CD14-positive monocyte (primary cell): ENCODE measurements at regions not wholly inside any gene's neighbourhood (a gene's known extent, or its start where the extent isn't known, plus 50 kb on each side); places are given as distances from the start of the nearest gene placed in this dataset.

ENCODE experiments used
- DNase-seq, 3 donors: peaks; one replicate each; pipeline ENCODE4 v3.0.0-alpha.2; 2011 to 2022
- H2AFZ ChIP-seq: 2 replicates; pipeline ENCODE4 v1.6.0; 2012; ENCODE audit warnings: mild to moderate bottlenecking, low read depth, low read length, inconsistent platforms; ENCODE audit not compliant: insufficient read depth, poor library complexity, severe bottlenecking
- H3K27ac ChIP-seq, 2 donors: 1 replicate in 1 of 2; 2 replicates in 1 of 2; pipeline ENCODE4 v1.5.1; 2012 to 2013; ENCODE audit warnings: low read length in 2 of 2, control low read depth in 1 of 2, inconsistent platforms in 1 of 2, low read depth in 1 of 2, mild to moderate bottlenecking in 1 of 2
- H3K27me3 ChIP-seq, 2 donors: one replicate each; pipeline versions ENCODE4 v1.6.0 to v1.6.1; 2011 to 2013; ENCODE audit warnings: low read length in 2 of 2; ENCODE audit not compliant: control insufficient read depth in 2 of 2, insufficient read depth in 2 of 2
- H3K36me3 ChIP-seq, 2 donors: replicated peaks in 1 of 2; 1 replicate in 1 of 2; 2 replicates in 1 of 2; pipeline versions ENCODE4 v1.5.1 to v1.6.1; 2012 to 2013; ENCODE audit warnings: low read length in 2 of 2, control low read depth in 1 of 2, inconsistent platforms in 1 of 2, mild to moderate bottlenecking in 1 of 2; ENCODE audit not compliant: insufficient read depth in 2 of 2, control insufficient read depth in 1 of 2
- H3K4me1 ChIP-seq, 2 donors: 1 replicate in 1 of 2; 2 replicates in 1 of 2; pipeline versions ENCODE4 v1.5.1 to v1.6.1; 2012 to 2013; ENCODE audit warnings: low read length in 2 of 2, control low read depth in 1 of 2, inconsistent platforms in 1 of 2, mild to moderate bottlenecking in 1 of 2, moderate library complexity in 1 of 2; ENCODE audit not compliant: insufficient read depth in 2 of 2, control insufficient read depth in 1 of 2
- H3K4me2 ChIP-seq: replicated peaks from 2 replicates; pipeline ENCODE3; 2012; ENCODE audit warnings: low read length, moderate library complexity, mild to moderate bottlenecking; ENCODE audit not compliant: poor library complexity, severe bottlenecking; ENCODE audit errors: extremely low read depth
- H3K4me3 ChIP-seq, 3 experiments: fragments of 200-600 bp in 1 of 3; sonication (generic) in 1 of 3; replicated peaks in 1 of 3; 1 replicate in 2 of 3; 2 replicates in 1 of 3; pipeline ENCODE4 v1.5.1; 2011 to 2013; ENCODE audit warnings: low read length in 3 of 3, mild to moderate bottlenecking in 3 of 3, control low read depth in 2 of 3, low read depth in 2 of 3, inconsistent platforms in 1 of 3, moderate library complexity in 1 of 3
- H3K79me2 ChIP-seq: 2 replicates; pipeline ENCODE4 v1.6.0; 2012; ENCODE audit warnings: mild to moderate bottlenecking, control low read depth, inconsistent platforms, low read length, moderate library complexity; ENCODE audit not compliant: insufficient read depth
- H3K9ac ChIP-seq: 2 replicates; pipeline ENCODE4 v1.6.0; 2017; ENCODE audit warnings: low read length, mild to moderate bottlenecking; ENCODE audit not compliant: insufficient read depth, poor library complexity, severe bottlenecking
- H3K9me3 ChIP-seq, 2 donors: replicated peaks in 1 of 2; 1 replicate in 1 of 2; 2 replicates in 1 of 2; pipeline versions ENCODE4 v1.5.1 to v1.6.1; 2012 to 2013; ENCODE audit warnings: low read length in 2 of 2, control low read depth in 1 of 2; ENCODE audit not compliant: control insufficient read depth in 1 of 2, insufficient read depth in 1 of 2
- H4K20me1 ChIP-seq: 2 replicates; pipeline ENCODE4 v1.6.0; 2012; ENCODE audit warnings: mild to moderate bottlenecking, low read length, control low read depth, moderate library complexity; ENCODE audit not compliant: insufficient read depth
- H3K27ac Mint-ChIP-seq, 7 donors: one replicate each; pipeline ENCODE4 v1.8.0; 2020; ENCODE audit warnings: mild to moderate bottlenecking in 7 of 7, mixed read lengths in 7 of 7, moderate library complexity in 6 of 7, inconsistent platforms in 2 of 7
- H3K27me3 Mint-ChIP-seq, 3 donors: one replicate each; pipeline ENCODE4 v1.8.0; 2021 to 2022; ENCODE audit warnings: low read depth in 3 of 3, mild to moderate bottlenecking in 3 of 3, mixed read lengths in 3 of 3, moderate library complexity in 3 of 3, inconsistent platforms in 1 of 3
- H3K36me3 Mint-ChIP-seq, 2 donors: one replicate each; pipeline ENCODE4 v1.8.0; 2020; ENCODE audit warnings: mixed read lengths in 2 of 2, inconsistent platforms in 1 of 2, mild to moderate bottlenecking in 1 of 2
- H3K4me1 Mint-ChIP-seq: one replicate; pipeline ENCODE4 v1.8.0; 2020; ENCODE audit warnings: mild to moderate bottlenecking, mixed read lengths
- H3K4me3 Mint-ChIP-seq, 2 donors: one replicate each; pipeline ENCODE4 v1.8.0; 2020; ENCODE audit warnings: mild to moderate bottlenecking in 2 of 2, mixed read lengths in 2 of 2, moderate library complexity in 1 of 2
- H3K9me3 Mint-ChIP-seq, 7 donors: one replicate each; pipeline ENCODE4 v1.8.0; 2020 to 2022; ENCODE audit warnings: mixed read lengths in 7 of 7, mild to moderate bottlenecking in 6 of 7, moderate library complexity in 6 of 7, inconsistent platforms in 2 of 7
- WGBS: methylation state at CpG from one replicate; pipeline ENCODE4 v1.1.5; 2013; ENCODE audit warnings: missing lambda C conversion rate; ENCODE audit not compliant: insufficient coverage; 5-methylcytosine and 5-hydroxymethylcytosine counted together
- intact Hi-C, 2 donors: fragments of 100-400 bp; cut with micrococcal nuclease; formaldehyde crosslinking; loops; one replicate each; pipeline versions ENCODE4 v1.15.0 to v1.15.1; 2023
- TF ChIP-seq, protein P1 (sequence below): fragments of 200-600 bp; IDR thresholded peaks from one replicate; pipeline ENCODE4 v1.8.0; 2022; ENCODE audit warnings: antibody characterized with exemption, mild to moderate bottlenecking

DNA sequence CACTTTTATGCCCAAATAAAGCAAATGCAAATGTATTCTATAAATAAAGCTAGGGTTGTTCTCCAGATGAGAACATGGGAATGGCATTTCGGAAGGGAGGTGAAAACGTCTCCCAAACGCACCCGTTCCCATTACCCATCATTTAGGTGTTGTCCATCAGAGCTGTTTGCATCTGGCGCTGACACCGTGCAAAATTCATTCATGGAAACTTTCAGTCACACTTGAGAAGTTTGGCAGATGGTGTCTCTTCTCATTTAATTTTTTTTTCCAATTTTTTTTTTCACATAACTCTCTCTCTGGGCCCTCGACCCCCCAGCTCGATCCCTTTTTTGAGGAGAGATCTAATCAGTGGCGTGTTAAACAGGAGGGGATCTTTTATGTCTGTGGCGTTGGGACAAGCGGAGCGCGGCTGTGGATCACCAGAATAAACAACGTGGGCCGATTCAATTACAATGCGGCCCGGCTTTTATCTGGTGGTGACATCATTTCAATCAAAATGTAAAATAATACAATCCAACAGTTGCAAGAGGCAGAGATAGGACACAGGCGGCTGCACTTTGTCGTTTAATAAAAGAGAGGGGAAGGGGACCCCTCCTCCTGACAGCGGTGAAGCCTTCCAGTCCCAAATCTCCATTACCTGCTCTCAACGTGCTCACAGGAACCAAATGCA, 246.1 kb upstream of the IRX4 start:
- H3K4me1 Mint-ChIP-seq = no peaks in the 10 kb centered on the region

DNA sequence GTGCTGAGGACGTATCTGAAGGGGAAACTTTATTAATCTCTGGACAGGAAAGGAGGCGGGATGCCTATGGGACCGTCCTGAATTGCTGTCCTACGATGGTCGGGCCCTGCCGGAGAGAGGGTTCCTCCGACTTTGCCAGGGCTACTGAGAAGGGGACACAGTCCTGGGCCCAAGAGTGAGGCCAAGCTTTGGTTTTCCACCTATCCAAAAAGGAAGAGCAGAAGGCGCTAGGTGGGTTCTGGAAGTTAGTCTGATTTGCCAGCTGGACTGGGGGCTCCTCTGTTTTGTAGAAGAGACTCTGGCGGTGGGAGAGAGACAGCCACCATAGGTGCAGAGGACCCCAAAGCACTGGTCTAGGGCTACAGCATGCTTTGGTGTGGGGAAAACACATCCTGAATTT, 243.8 kb upstream of the IRX4 start:
- Mint-ChIP-seq H3K36me3 (no peaks in the 10 kb centered on the region), H3K9me3 (peaks cover 0 to 8% (median 7%) of the 10 kb centered on the region in 7 donors), H3K27me3 (peaks cover 2 to 11% (median 7%) of the 10 kb centered on the region in 3 donors), H3K27ac (no peak overlapping the region), H3K4me3 (no peak overlapping the region), H3K4me1 (no peaks in the 10 kb centered on the region)
- no peaks in the 10 kb centered on the region for H3K4me1 ChIP-seq
- H2AFZ ChIP-seq = no peak overlapping the region
- H3K27ac ChIP-seq = no peak overlapping the region
- no peaks in the 10 kb centered on the region for H3K27me3 ChIP-seq
- peaks cover 0 to 12% of the 10 kb centered on the region in 2 donors for H3K9me3 ChIP-seq
- no peak overlapping the region for H3K4me3 ChIP-seq
- no peak overlapping the region for H3K9ac ChIP-seq
- TF ChIP-seq, protein P1, sequence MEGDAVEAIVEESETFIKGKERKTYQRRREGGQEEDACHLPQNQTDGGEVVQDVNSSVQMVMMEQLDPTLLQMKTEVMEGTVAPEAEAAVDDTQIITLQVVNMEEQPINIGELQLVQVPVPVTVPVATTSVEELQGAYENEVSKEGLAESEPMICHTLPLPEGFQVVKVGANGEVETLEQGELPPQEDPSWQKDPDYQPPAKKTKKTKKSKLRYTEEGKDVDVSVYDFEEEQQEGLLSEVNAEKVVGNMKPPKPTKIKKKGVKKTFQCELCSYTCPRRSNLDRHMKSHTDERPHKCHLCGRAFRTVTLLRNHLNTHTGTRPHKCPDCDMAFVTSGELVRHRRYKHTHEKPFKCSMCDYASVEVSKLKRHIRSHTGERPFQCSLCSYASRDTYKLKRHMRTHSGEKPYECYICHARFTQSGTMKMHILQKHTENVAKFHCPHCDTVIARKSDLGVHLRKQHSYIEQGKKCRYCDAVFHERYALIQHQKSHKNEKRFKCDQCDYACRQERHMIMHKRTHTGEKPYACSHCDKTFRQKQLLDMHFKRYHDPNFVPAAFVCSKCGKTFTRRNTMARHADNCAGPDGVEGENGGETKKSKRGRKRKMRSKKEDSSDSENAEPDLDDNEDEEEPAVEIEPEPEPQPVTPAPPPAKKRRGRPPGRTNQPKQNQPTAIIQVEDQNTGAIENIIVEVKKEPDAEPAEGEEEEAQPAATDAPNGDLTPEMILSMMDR = no peak
- H3K36me3 ChIP-seq = no peaks in the 10 kb centered on the region
- intact Hi-C loops = no loop called here
- no peak overlapping the region for H3K4me2 ChIP-seq
- DNase-seq = no peak
- no peaks in the 10 kb centered on the region for H3K79me2 ChIP-seq
- 83% methylated on average over 9 of the region's 9 CpGs for WGBS
- no peaks in the 10 kb centered on the region for H4K20me1 ChIP-seq

More for the DNA sequence above, 246.1 kb upstream of the IRX4 start:
- Histone ChIP-seq H3K4me1 (no peaks in the 10 kb centered on the region), H2AFZ (no peak overlapping the region), H3K4me2 (no peak overlapping the region), H3K27me3 (no peaks in the 10 kb centered on the region), H3K79me2 (no peaks in the 10 kb centered on the region), H3K9ac (no peak overlapping the region), H3K4me3 (no peak overlapping the region), H3K36me3 (no peaks in the 10 kb centered on the region), H4K20me1 (no peaks in the 10 kb centered on the region), H3K9me3 (peaks cover 0 to 9% of the 10 kb centered on the region in 2 donors), H3K27ac (no peak overlapping the region)
- WGBS = 90% methylated on average over 10 of the region's 21 CpGs
- H3K27me3 Mint-ChIP-seq = peaks cover 0 to 12% (median 7%) of the 10 kb centered on the region in 3 donors
- H3K36me3 Mint-ChIP-seq = no peaks in the 10 kb centered on the region
- intact Hi-C loops = no loop called here
- no peak overlapping the region for H3K4me3 Mint-ChIP-seq
- H3K27ac Mint-ChIP-seq = no peak overlapping the region
- TF ChIP-seq, protein P1 = no peak
- peaks cover 0 to 11% (median 2%) of the 10 kb centered on the region in 7 donors for H3K9me3 Mint-ChIP-seq
- DNase-seq = no peak
